Activated T-cell treated with anti-CD3 and anti-CD28 coated beads, Interleukin-2, amount 50 U/mL, for 24 hours (primary cell): ENCODE measurements at regions not wholly inside any gene's neighbourhood (a gene's known extent, or its start where the extent isn't known, plus 50 kb on each side); places are given as distances from the start of the nearest gene placed in this dataset.
"Not testable (repeated sequence)": the region's sequence is repeated elsewhere in the genome, so short reads cannot be mapped to it uniquely, and the experiment has no call there.

Experiments
- DNase-seq: peaks from one replicate; pipeline ENCODE4 v3.0.0-alpha.2; 2020
- H3K27ac Mint-ChIP-seq: 2 replicates; pipeline ENCODE4 v1.8.0; 2020; ENCODE audit warnings: mild to moderate bottlenecking, mixed read lengths
- H3K27me3 Mint-ChIP-seq: 2 replicates; pipeline ENCODE4 v1.8.0; 2020; ENCODE audit warnings: mixed read lengths
- H3K36me3 Mint-ChIP-seq: 2 replicates; pipeline ENCODE4 v1.8.0; 2020; ENCODE audit warnings: low read depth, mixed read lengths
- H3K4me1 Mint-ChIP-seq: 2 replicates; pipeline ENCODE4 v1.8.0; 2020; ENCODE audit warnings: low read depth, mixed read lengths
- H3K4me3 Mint-ChIP-seq: 2 replicates; pipeline ENCODE4 v1.8.0; 2020; ENCODE audit warnings: mild to moderate bottlenecking, moderate library complexity, mixed read lengths
- H3K9me3 Mint-ChIP-seq: 2 replicates; pipeline ENCODE4 v1.8.0; 2020; ENCODE audit warnings: mixed read lengths

DNA sequence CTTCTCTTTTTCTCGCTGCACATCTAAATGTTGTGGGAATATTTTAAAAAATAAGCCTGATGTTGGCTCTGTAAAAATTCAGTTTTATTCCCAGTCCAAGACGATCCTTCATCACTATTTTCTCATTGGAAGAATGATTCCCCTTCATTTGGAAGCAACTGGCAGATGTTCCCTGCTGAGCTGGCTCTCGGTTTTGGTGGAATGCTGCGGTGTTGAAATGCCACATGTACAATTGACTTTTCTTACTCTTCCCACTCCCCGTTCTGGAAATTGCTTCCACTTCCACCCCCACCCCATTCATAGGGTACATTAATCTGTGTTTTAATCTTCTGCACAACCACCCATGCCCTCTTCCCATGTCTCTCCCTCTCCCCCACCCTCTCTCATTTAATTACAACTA lies 496.3 kb upstream of the MAP3K7 start:
- DNase-seq, result no peak
- no peaks in the 10 kb centered on the region for H3K4me1 Mint-ChIP-seq
- no peaks in the 10 kb centered on the region for H3K36me3 Mint-ChIP-seq
- H3K4me3 Mint-ChIP-seq, result no peak overlapping the region
- H3K27me3 Mint-ChIP-seq, result no peaks in the 10 kb centered on the region
- no peaks in the 10 kb centered on the region for H3K9me3 Mint-ChIP-seq
- no peak overlapping the region for H3K27ac Mint-ChIP-seq

- no peak overlapping the region for H3K4me3 Mint-ChIP-seq
- H3K27me3 Mint-ChIP-seq, result no peaks in the 10 kb centered on the region
- no peak for DNase-seq
- no peaks in the 10 kb centered on the region for H3K4me1 Mint-ChIP-seq
- no peak overlapping the region for H3K27ac Mint-ChIP-seq
- no peaks in the 10 kb centered on the region for H3K36me3 Mint-ChIP-seq
- no peaks in the 10 kb centered on the region for H3K9me3 Mint-ChIP-seq
These were observed 495.5 kb upstream of the MAP3K7 start for GRCh38 chr6:91082311-91082832.

- Mint-ChIP-seq H3K27me3 (no peaks in the 10 kb centered on the region), H3K9me3 (no peaks in the 10 kb centered on the region), H3K27ac (no peak overlapping the region), H3K4me1 (no peaks in the 10 kb centered on the region), H3K4me3 (no peak overlapping the region), H3K36me3 (no peaks in the 10 kb centered on the region)
- DNase-seq, result no peak
These were observed 494.7 kb upstream of the MAP3K7 start for GRCh38 chr6:91081452-91082067.

- no peaks in the 10 kb centered on the region for H3K36me3 Mint-ChIP-seq
- no peak overlapping the region for H3K4me3 Mint-ChIP-seq
- H3K27me3 Mint-ChIP-seq, result no peaks in the 10 kb centered on the region
- no peaks in the 10 kb centered on the region for H3K4me1 Mint-ChIP-seq
- no peaks in the 10 kb centered on the region for H3K9me3 Mint-ChIP-seq
- H3K27ac Mint-ChIP-seq, result no peak overlapping the region
- DNase-seq, result no peak
These were observed 494.0 kb upstream of the MAP3K7 start for GRCh38 chr6:91080871-91081270.

GRCh38 chr6:91079969-91080368 lies 493.1 kb upstream of the MAP3K7 start:
- no peak overlapping the region for H3K27ac Mint-ChIP-seq
- H3K4me3 Mint-ChIP-seq, result no peak overlapping the region
- H3K9me3 Mint-ChIP-seq, result no peaks in the 10 kb centered on the region
- H3K4me1 Mint-ChIP-seq, result no peaks in the 10 kb centered on the region
- no peaks in the 10 kb centered on the region for H3K36me3 Mint-ChIP-seq
- H3K27me3 Mint-ChIP-seq, result no peaks in the 10 kb centered on the region
- no peak for DNase-seq

- Mint-ChIP-seq H3K4me1 (no peaks in the 10 kb centered on the region), H3K4me3 (no peak overlapping the region), H3K9me3 (no peaks in the 10 kb centered on the region), H3K36me3 (no peaks in the 10 kb centered on the region), H3K27ac (no peak overlapping the region), H3K27me3 (no peaks in the 10 kb centered on the region)
- DNase-seq, result no peak
These were observed 488.5 kb upstream of the MAP3K7 start for GRCh38 chr6:91075244-91075976.

DNA sequence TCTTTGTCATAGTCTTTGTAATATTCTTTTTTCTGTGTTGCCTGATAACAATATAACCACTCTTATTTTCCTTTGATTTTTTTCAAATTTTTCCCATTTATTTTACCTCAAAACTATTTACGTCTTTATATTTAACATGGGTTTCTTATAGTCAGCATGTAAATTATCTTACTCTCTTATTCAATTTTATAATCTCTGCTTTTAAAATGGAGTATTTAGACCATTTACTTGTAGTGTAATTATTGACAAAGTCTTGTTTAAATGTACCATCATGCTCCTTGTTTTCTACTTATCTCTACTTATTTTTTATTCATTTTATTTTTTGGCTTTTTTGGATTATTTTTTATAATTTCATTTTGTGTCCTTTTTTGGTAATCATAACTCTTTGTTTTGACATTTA lies 476.5 kb upstream of the MAP3K7 start:
- H3K27me3 Mint-ChIP-seq, result no peaks in the 10 kb centered on the region
- no peaks in the 10 kb centered on the region for H3K36me3 Mint-ChIP-seq
- no peak overlapping the region for H3K27ac Mint-ChIP-seq
- no peak overlapping the region for H3K4me3 Mint-ChIP-seq
- H3K4me1 Mint-ChIP-seq, result no peaks in the 10 kb centered on the region
- H3K9me3 Mint-ChIP-seq, result peaks cover 7% of the 10 kb centered on the region
- no peak for DNase-seq

- Mint-ChIP-seq H3K4me1 (no peaks in the 10 kb centered on the region), H3K27ac (no peak overlapping the region), H3K36me3 (no peaks in the 10 kb centered on the region), H3K4me3 (no peak overlapping the region), H3K9me3 (peaks cover 8% of the 10 kb centered on the region), H3K27me3 (no peaks in the 10 kb centered on the region)
- no peak for DNase-seq
These were observed 470.8 kb upstream of the MAP3K7 start for GRCh38 chr6:91057689-91058088.

DNA sequence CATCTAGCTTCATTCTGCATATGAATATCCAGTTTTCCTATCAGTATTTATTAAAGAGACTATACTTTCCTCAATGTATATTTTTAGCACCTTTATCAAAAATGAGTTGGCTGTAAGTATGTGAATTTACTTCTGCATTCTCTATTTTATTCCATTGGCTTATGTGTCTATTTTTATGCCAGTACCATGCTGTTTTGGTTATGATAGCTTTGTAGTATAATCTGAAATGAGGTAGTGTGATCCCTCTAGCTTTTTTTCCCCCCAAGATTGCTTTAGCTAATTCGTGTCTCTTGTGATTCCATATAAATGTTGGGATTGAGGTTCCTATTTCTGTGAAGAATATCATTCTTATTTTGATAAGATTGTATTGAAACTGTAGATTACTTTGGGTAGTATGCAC lies 469.1 kb upstream of the MAP3K7 start:
- peaks cover 8% of the 10 kb centered on the region for H3K9me3 Mint-ChIP-seq
- H3K27ac Mint-ChIP-seq, result no peak overlapping the region
- no peak for DNase-seq
- H3K36me3 Mint-ChIP-seq, result no peaks in the 10 kb centered on the region
- H3K4me3 Mint-ChIP-seq, result no peak overlapping the region
- no peaks in the 10 kb centered on the region for H3K27me3 Mint-ChIP-seq
- no peaks in the 10 kb centered on the region for H3K4me1 Mint-ChIP-seq

DNA sequence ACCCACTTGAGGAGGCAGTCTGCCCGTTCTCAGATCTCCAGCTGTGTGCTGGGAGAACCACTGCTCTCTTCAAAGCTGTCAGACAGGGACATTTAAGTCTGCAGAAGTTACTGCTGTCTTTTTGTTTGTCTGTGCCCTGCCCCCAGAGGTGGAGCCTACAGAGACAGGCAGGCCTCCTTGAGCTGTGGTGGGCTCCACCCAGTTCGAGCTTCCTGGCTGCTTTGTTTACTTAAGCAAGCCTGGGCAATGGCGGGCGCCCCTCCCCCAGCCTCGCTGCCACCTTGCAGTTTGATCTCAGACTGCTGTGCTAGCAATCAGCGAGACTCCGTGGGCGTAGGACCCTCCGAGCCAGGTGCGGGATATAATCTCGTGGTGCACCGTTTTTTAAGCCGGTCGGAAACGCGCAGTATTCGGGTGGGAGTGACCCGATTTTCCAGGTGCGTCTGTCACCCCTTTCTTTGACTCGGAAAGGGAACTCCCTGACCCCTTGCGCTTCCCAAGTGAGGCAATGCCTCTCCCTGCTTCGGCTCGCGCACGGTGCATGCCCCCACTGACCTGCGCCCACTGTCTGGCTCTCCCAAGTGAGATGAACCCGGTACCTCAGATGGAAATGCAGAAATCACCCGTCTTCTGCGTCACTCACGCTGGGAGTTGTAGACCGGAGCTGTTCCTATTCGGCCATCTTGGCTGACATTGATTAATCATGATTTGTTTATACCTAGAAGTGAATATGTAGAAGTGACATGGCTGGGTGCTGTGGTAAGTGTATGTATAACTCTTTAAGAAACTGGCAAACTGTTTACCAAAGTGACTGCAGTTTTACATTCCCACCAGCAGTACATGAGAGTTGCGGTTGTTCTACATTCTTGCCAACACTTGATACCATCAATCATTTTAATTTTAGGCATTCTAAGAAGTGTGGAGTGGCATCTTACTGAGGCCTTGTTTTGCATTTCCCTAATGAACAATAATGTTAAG lies 465.9 kb upstream of the MAP3K7 start:
- H3K4me1 Mint-ChIP-seq, H3K36me3 Mint-ChIP-seq, DNase-seq, H3K27ac Mint-ChIP-seq, H3K4me3 Mint-ChIP-seq, H3K27me3 Mint-ChIP-seq, H3K9me3 Mint-ChIP-seq: not testable (repeated sequence)

GRCh38 chr6:91045161-91045560 lies 458.3 kb upstream of the MAP3K7 start:
- no peaks in the 10 kb centered on the region for H3K27me3 Mint-ChIP-seq
- no peaks in the 10 kb centered on the region for H3K4me1 Mint-ChIP-seq
- H3K9me3 Mint-ChIP-seq, result no peaks in the 10 kb centered on the region
- H3K27ac Mint-ChIP-seq, result no peak overlapping the region
- H3K4me3 Mint-ChIP-seq, result no peak overlapping the region
- no peaks in the 10 kb centered on the region for H3K36me3 Mint-ChIP-seq
- no peak for DNase-seq

GRCh38 chr6:91043751-91044150 lies 456.9 kb upstream of the MAP3K7 start:
- Mint-ChIP-seq H3K36me3 (no peaks in the 10 kb centered on the region), H3K4me3 (no peak overlapping the region), H3K4me1 (no peaks in the 10 kb centered on the region), H3K9me3 (no peaks in the 10 kb centered on the region), H3K27ac (no peak overlapping the region), H3K27me3 (no peaks in the 10 kb centered on the region)
- no peak for DNase-seq

- DNase-seq, result no peak
- Mint-ChIP-seq H3K36me3 (no peaks in the 10 kb centered on the region), H3K27me3 (no peaks in the 10 kb centered on the region), H3K4me1 (no peaks in the 10 kb centered on the region), H3K4me3 (no peak overlapping the region), H3K27ac (no peak overlapping the region), H3K9me3 (no peaks in the 10 kb centered on the region)
These were observed 455.8 kb upstream of the MAP3K7 start for GRCh38 chr6:91042656-91043055.

- Mint-ChIP-seq H3K9me3 (no peaks in the 10 kb centered on the region), H3K27me3 (no peaks in the 10 kb centered on the region), H3K27ac (no peak overlapping the region), H3K36me3 (no peaks in the 10 kb centered on the region), H3K4me1 (no peaks in the 10 kb centered on the region), H3K4me3 (no peak overlapping the region)
- DNase-seq, result no peak
These were observed 447.1 kb upstream of the MAP3K7 start for GRCh38 chr6:91033964-91034363.

GRCh38 chr6:91031581-91031980 lies 444.7 kb upstream of the MAP3K7 start:
- H3K27me3 Mint-ChIP-seq, result no peaks in the 10 kb centered on the region
- no peaks in the 10 kb centered on the region for H3K9me3 Mint-ChIP-seq
- no peak overlapping the region for H3K27ac Mint-ChIP-seq
- H3K36me3 Mint-ChIP-seq, result no peaks in the 10 kb centered on the region
- H3K4me3 Mint-ChIP-seq, result no peak overlapping the region
- H3K4me1 Mint-ChIP-seq, result no peaks in the 10 kb centered on the region
- DNase-seq, result no peak
